Astrocyte (in vitro differentiated cells and primary cell): ENCODE measurements at regions not wholly inside any gene's neighbourhood (a gene's known extent, or its start where the extent isn't known, plus 50 kb on each side); places are given as distances from the start of the nearest gene placed in this dataset.

ENCODE experiments used
- DNase-seq: peaks from one replicate; pipeline ENCODE4 v3.0.0-alpha.2; 2010; ENCODE audit warnings: low read depth
- FAIRE-seq: peaks from 2 replicates; lab custom pipeline; 2011; peaks lifted over from hg19 to GRCh38; lab: Jason Lieb, UNC
- H2AFZ ChIP-seq: 2 replicates; pipeline ENCODE4 v1.6.0; 2012; ENCODE audit warnings: low read depth, low read length, inconsistent platforms
- H3K27ac ChIP-seq: 2 replicates; pipeline ENCODE4 v1.5.1; 2011; ENCODE audit warnings: low read depth, low read length, inconsistent platforms
- H3K27me3 ChIP-seq: 2 replicates; pipeline ENCODE4 v1.6.0; 2011; ENCODE audit warnings: low read length, inconsistent platforms; ENCODE audit not compliant: insufficient read depth
- H3K36me3 ChIP-seq: 2 replicates; pipeline ENCODE4 v1.5.1; 2011; ENCODE audit warnings: low read length, inconsistent platforms; ENCODE audit not compliant: insufficient read depth
- H3K4me1 ChIP-seq: 2 replicates; pipeline ENCODE4 v1.5.1; 2011; ENCODE audit warnings: low read length, inconsistent platforms; ENCODE audit not compliant: insufficient read depth
- H3K4me2 ChIP-seq: 2 replicates; pipeline ENCODE4 v1.6.0; 2012; ENCODE audit warnings: low read length, inconsistent platforms
- H3K4me3 ChIP-seq: 2 replicates; pipeline ENCODE4 v1.5.1; 2011; ENCODE audit warnings: low read depth, mild to moderate bottlenecking, low read length, inconsistent platforms; ENCODE audit not compliant: insufficient read depth
- H3K79me2 ChIP-seq: 2 replicates; pipeline ENCODE4 v1.6.0; 2012; ENCODE audit warnings: mild to moderate bottlenecking, low read length, inconsistent platforms; ENCODE audit not compliant: insufficient read depth
- H3K9ac ChIP-seq: 2 replicates; pipeline ENCODE4 v1.6.0; 2012; ENCODE audit warnings: mild to moderate bottlenecking, low read length, inconsistent platforms
- H3K9me3 ChIP-seq: 2 replicates; pipeline ENCODE4 v1.5.1; 2012; ENCODE audit warnings: low read depth, mild to moderate bottlenecking, low read length, inconsistent platforms; ENCODE audit not compliant: insufficient read depth
- H4K20me1 ChIP-seq: 2 replicates; pipeline ENCODE4 v1.6.0; 2012; ENCODE audit warnings: low read length, inconsistent platforms; ENCODE audit not compliant: insufficient read depth
- H3K27ac Mint-ChIP-seq: one replicate; pipeline ENCODE4 v1.8.0; 2021; ENCODE audit warnings: mild to moderate bottlenecking, mixed read lengths; ENCODE audit not compliant: unreplicated experiment
- H3K27me3 Mint-ChIP-seq: one replicate; pipeline ENCODE4 v1.8.0; 2021; ENCODE audit warnings: low read depth, mixed read lengths; ENCODE audit not compliant: unreplicated experiment
- H3K36me3 Mint-ChIP-seq: one replicate; pipeline ENCODE4 v1.8.0; 2021; ENCODE audit warnings: low read depth, mixed read lengths; ENCODE audit not compliant: unreplicated experiment
- H3K4me1 Mint-ChIP-seq: one replicate; pipeline ENCODE4 v1.8.0; 2021; ENCODE audit warnings: low read depth, mixed read lengths; ENCODE audit not compliant: unreplicated experiment
- H3K4me3 Mint-ChIP-seq: one replicate; pipeline ENCODE4 v1.8.0; 2021; ENCODE audit warnings: mild to moderate bottlenecking, moderate library complexity, mixed read lengths; ENCODE audit not compliant: unreplicated experiment
- H3K9me3 Mint-ChIP-seq: one replicate; pipeline ENCODE4 v1.8.0; 2021; ENCODE audit warnings: mild to moderate bottlenecking, mixed read lengths; ENCODE audit not compliant: unreplicated experiment
- EZH2 ChIP-seq: IDR thresholded peaks from 2 replicates; pipeline ENCODE4 v1.6.1; 2012; ENCODE audit warnings: mild to moderate bottlenecking, low read length, inconsistent platforms; ENCODE audit not compliant: insufficient read depth
- TF ChIP-seq, protein P1 (sequence below): IDR thresholded peaks from 2 replicates; pipeline ENCODE4 v1.5.1; 2011; ENCODE audit warnings: low read depth, mild to moderate bottlenecking, inconsistent platforms, low read length, moderate library complexity; ENCODE audit not compliant: insufficient read depth

DNA sequence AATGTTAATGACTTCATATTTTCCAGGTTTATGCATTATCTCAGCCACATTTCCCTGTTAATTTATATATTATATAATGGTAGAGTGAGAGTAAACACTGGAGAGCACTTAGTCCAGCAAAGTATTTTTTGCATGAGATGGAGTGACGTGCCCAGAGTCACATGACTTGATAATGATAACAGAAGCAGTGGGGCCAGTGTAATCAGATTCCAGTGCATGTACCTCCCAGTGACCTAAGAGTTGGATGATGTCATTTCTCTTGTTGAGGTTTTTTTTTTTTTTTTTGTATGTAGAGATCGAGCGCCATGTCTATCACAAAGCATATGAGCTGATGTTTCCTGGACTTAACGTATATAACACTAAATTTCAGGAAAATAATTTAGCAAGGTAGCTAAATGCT, 375.3 kb downstream of the CNTN6 start:
- H3K4me1 ChIP-seq = no peaks in the 10 kb centered on the region
- H3K4me3 ChIP-seq = no peak overlapping the region
- no peak for FAIRE-seq
- no peak overlapping the region for H2AFZ ChIP-seq
- no peaks in the 10 kb centered on the region for H3K27me3 ChIP-seq
- no peaks in the 10 kb centered on the region for H4K20me1 ChIP-seq
- TF ChIP-seq, protein P1, sequence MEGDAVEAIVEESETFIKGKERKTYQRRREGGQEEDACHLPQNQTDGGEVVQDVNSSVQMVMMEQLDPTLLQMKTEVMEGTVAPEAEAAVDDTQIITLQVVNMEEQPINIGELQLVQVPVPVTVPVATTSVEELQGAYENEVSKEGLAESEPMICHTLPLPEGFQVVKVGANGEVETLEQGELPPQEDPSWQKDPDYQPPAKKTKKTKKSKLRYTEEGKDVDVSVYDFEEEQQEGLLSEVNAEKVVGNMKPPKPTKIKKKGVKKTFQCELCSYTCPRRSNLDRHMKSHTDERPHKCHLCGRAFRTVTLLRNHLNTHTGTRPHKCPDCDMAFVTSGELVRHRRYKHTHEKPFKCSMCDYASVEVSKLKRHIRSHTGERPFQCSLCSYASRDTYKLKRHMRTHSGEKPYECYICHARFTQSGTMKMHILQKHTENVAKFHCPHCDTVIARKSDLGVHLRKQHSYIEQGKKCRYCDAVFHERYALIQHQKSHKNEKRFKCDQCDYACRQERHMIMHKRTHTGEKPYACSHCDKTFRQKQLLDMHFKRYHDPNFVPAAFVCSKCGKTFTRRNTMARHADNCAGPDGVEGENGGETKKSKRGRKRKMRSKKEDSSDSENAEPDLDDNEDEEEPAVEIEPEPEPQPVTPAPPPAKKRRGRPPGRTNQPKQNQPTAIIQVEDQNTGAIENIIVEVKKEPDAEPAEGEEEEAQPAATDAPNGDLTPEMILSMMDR = no peak
- TF ChIP-seq EZH2 = no peak
- H3K36me3 ChIP-seq = no peaks in the 10 kb centered on the region
- no peak for DNase-seq
- no peak overlapping the region for H3K27ac Mint-ChIP-seq
- H3K4me2 ChIP-seq = no peak overlapping the region
- no peaks in the 10 kb centered on the region for H3K36me3 Mint-ChIP-seq
- no peak overlapping the region for H3K9ac ChIP-seq
- no peaks in the 10 kb centered on the region for H3K27me3 Mint-ChIP-seq
- H3K4me3 Mint-ChIP-seq = no peak overlapping the region
- H3K9me3 Mint-ChIP-seq = peaks cover 2% of the 10 kb centered on the region
- no peak overlapping the region for H3K27ac ChIP-seq
- no peaks in the 10 kb centered on the region for H3K79me2 ChIP-seq
- H3K9me3 ChIP-seq = no peaks in the 10 kb centered on the region
- no peaks in the 10 kb centered on the region for H3K4me1 Mint-ChIP-seq

DNA sequence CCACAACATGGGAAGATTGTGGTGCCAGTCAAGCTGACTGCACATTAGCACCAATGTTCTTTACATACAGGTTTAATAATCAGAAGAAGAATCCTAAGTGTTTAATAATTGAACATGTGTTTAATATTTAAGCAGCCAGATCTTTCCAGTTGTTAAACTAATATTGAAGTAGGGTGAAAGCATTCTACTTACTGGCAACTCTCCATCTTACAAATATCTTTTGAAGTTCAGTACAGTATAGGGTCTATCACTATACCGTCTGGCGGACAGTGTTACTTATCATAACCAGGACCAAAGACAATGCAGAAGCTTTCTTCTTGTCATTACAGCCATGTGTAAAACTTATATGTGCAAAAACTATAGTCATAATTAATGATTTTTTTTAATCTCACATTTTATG, 376.4 kb downstream of the CNTN6 start:
- Histone ChIP-seq H3K9ac (no peak overlapping the region), H3K27me3 (no peaks in the 10 kb centered on the region)
- H3K36me3 Mint-ChIP-seq = no peaks in the 10 kb centered on the region

GRCh38 chr3:1469687-1470086, 376.9 kb downstream of the CNTN6 start:
- Mint-ChIP-seq H3K27me3 (no peaks in the 10 kb centered on the region), H3K27ac (no peak overlapping the region), H3K4me1 (no peaks in the 10 kb centered on the region), H3K4me3 (no peak overlapping the region), H3K9me3 (peaks cover 4% of the 10 kb centered on the region), H3K36me3 (no peaks in the 10 kb centered on the region)
- DNase-seq = no peak
- H4K20me1 ChIP-seq = no peaks in the 10 kb centered on the region
- H2AFZ ChIP-seq = no peak overlapping the region
- H3K27ac ChIP-seq = no peak overlapping the region
- no peaks in the 10 kb centered on the region for H3K27me3 ChIP-seq
- H3K9me3 ChIP-seq = no peaks in the 10 kb centered on the region
- no peak overlapping the region for H3K4me3 ChIP-seq
- no peak overlapping the region for H3K9ac ChIP-seq
- TF ChIP-seq, protein P1 = no peak
- TF ChIP-seq EZH2 = no peak
- H3K4me2 ChIP-seq = no peak overlapping the region
- no peaks in the 10 kb centered on the region for H3K36me3 ChIP-seq
- no peaks in the 10 kb centered on the region for H3K79me2 ChIP-seq
- H3K4me1 ChIP-seq = no peaks in the 10 kb centered on the region
- no peak for FAIRE-seq

More for the DNA sequence above, 376.4 kb downstream of the CNTN6 start:
- Mint-ChIP-seq H3K9me3 (peaks cover 4% of the 10 kb centered on the region), H3K4me1 (no peaks in the 10 kb centered on the region), H3K27ac (no peak overlapping the region), H3K27me3 (no peaks in the 10 kb centered on the region), H3K4me3 (no peak overlapping the region)
- no peak for FAIRE-seq
- no peak overlapping the region for H3K4me2 ChIP-seq
- no peaks in the 10 kb centered on the region for H3K79me2 ChIP-seq
- H3K4me3 ChIP-seq = no peak overlapping the region
- no peaks in the 10 kb centered on the region for H3K9me3 ChIP-seq
- H3K36me3 ChIP-seq = no peaks in the 10 kb centered on the region
- H2AFZ ChIP-seq = no peak overlapping the region
- DNase-seq = no peak
- no peak overlapping the region for H3K27ac ChIP-seq
- TF ChIP-seq EZH2 = no peak
- TF ChIP-seq, protein P1 = no peak
- no peaks in the 10 kb centered on the region for H4K20me1 ChIP-seq
- H3K4me1 ChIP-seq = no peaks in the 10 kb centered on the region
